HS-27A (cell line): ENCODE measurements at regions not wholly inside any gene's neighbourhood (a gene's known extent, or its start where the extent isn't known, plus 50 kb on each side); places are given as distances from the start of the nearest gene placed in this dataset.

Experiments
- DNase-seq: peaks from one replicate; pipeline ENCODE4 v3.0.0-alpha.2; 2012; ENCODE audit warnings: low read depth, missing footprints

DNA sequence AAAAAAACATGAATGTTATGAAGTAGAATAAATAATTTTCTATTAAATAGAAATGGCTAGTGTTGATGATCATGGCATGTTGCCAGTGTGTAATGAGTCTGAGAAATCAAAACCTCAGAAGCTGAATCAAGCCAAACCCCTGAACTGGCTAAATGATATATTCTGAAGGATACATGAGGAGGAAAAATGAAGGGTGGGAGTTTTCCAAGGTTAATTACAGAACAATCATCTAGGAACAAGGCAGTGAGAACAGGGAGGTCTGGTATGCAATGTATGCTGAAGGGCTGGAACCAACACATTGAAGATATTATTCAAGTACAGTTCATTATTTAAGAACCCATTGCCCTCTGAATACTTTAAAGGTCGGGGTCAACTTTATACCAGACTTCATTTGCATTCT lies 309.1 kb upstream of the NRIP1 start:
- DNase-seq = no peak

DNA sequence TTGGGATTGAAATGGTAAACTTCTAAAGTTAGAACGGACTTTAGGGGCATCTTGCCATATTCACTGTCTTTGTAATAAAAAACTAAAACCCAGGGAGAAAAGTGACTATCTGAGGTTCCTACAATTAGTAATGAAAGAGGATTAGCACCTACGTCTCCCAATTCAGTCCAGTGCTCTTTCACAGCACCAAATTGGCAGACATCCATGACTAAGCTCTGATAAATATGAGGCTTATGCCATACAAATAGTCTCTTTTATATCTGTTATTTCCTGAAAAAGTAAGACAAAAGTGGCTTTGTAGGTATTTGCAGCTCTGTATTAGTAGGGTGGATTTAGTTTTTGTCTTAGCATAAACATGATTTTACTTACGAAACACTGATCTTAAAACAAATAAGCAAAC lies 315.0 kb upstream of the NRIP1 start:
- DNase-seq = no peak

DNA sequence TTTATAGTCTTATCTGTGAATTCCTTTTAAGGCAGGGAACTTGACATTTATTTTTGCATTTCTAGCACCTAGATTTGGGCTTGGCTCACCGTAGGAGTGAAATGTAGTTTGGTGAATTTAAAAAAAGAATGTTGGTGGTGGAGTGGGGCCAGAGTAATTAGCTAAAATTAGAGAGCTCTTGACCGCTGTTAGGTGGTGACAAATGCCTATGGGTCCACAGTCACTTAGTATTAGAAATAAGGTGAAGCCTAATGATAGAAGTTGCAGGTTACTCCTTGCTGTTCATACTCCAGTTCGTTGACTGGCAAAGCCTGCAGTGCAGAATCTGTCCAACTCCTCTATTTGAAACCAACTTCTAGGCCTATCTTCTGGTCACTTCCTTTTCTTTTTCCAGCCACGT lies 318.8 kb upstream of the NRIP1 start:
- DNase-seq = no peak

DNA sequence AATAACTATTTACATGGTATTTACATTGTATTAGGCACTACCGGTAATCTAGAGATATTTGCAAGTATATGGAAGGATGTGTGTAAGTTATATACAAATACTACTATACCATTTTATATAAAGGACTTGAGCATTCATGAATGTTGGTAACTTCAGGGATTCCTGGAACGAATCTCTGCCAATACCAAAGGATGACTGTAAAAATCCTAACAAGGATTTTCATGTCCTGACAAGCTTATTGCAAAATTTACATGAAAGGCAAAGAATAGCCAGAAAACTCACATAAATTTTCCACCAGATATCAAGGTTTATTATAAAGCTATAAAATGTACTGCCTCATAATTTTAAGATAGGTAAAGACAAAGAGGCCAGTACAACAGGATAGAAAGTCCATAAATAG lies 325.2 kb upstream of the NRIP1 start:
- no peak for DNase-seq

DNA sequence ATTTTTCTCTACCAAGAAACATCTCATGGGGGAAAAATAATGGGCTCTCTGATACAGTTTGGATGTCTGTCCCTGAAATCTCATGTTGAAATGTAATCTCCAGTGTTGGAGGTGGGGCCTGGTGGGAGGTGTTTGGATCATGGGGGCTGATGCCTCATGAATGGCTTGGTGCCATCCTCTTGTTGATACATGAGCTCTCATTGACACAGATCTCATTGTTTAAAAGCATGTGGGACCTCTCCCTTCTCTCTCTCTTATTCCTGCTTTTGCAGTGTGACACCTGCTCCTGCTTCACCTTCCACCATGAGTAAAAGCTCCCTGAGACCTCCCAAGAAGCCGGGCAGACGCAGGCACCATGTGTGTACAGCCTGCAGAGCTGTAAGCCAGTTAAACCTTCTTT lies 332.5 kb upstream of the NRIP1 start:
- DNase-seq = no peak

DNA sequence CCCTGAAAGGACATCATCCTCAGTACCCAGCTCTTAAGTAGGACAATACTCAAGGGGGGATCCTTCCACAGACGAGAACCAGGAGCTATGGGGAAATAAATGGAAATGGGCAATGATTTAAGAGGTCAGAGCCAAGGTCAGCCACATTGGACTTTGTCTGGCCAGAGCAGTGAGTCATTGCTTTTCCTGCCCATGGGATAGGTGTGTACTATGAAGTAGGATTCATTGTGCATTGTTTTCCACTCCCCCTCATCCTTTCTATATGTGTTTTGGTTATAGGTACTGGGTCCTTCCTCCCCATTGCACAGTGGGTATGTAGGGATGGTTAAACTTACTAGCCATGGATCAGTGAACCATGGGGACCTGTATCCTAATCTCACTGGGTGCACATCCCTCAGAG lies 328.9 kb upstream of the USP25 start:
- DNase-seq = no peak

DNA sequence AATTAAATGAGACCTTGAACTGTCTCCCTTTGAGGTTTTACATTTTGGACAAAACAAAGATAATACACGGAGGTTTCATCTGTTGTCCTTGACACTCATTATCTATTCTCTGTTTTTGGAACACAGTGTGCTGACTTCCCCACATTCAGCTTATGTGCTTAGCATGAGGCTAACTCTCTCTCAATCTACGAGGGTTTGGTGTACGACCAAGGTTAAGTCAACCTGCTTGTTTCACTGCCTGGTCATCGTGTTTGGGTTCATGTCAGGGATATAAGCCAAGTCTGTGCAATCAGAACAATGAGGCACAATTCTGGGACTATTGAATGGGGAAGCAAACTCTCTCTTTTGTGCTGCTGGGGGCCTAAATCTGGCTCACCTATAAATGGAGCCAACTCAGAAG lies 328.5 kb upstream of the USP25 start:
- no peak for DNase-seq

DNA sequence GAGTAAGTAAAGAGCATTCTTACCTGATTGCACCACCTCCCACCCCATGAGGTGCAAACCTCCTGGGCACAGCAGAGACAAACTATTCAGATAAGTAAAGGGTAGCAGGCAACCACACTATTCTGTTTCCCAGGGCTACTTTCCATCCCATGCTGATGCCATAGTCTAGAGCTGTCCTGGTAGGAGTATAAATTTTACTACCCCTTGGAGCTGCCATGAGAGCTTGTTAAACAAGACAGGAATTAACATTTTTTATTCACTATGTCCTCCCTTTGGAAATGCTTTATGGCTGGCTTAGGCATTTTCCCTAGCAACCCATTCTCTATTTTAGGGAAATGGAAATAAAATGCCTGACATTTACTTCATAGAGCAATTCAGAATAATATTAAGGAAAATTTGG lies 324.6 kb upstream of the USP25 start:
- DNase-seq = no peak

DNA sequence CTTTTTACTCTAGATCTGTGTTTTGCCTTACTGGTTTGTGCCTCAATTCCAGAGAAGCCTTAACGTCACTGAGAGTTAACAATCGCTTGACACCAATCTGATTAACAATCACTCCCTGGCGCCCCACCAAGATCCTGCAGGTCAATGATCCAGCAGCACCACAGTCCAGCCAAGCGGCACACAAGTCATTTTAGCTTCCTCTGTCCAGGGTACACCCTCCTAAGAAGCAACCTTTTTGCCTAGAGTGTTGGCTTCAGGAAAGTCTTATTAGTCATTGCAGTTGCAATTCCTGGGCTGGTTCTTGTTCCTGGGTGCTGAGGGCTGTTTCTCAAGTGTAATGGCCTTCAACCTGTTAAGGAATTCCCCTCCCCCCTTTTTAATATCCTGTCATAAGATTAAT lies 323.0 kb upstream of the USP25 start:
- DNase-seq = no peak

DNA sequence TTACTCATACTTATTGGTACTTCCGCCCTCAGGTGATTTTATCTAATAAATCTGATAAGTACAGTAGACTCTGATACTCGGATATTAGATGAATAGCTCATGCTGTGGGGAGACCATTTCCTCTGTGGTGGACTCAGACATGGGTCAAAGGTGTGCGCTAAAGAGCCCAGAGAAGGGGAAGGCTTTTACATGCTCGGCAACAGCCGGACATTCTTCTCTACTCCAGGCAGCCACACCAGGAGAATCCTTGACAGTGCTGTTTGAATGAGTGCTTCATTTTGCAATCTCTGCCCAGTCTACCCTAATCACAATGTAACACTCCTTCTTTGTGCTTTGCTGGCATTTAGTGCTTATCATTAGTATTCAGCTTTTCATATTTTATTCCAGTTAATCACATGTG lies 322.2 kb upstream of the USP25 start:
- no peak for DNase-seq

DNA sequence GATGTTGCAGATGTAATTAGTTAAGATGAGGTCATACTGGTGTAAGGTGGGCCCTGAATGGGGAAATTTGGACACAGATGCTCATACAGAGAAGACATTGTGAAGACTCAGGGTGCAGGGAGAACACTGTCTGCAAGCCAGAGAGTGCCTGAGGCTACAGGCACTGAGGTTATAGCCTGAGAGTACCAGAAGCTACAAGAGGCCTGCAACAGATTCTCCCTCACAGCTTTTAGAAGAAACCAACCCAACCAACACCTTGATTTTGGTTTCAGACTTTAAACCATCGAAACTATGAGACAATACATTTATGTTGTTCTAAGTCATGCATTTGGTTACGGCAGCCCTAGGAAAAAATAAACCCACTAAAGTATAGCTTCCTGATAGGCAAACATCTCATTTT lies 321.7 kb upstream of the USP25 start:
- no peak for DNase-seq

DNA sequence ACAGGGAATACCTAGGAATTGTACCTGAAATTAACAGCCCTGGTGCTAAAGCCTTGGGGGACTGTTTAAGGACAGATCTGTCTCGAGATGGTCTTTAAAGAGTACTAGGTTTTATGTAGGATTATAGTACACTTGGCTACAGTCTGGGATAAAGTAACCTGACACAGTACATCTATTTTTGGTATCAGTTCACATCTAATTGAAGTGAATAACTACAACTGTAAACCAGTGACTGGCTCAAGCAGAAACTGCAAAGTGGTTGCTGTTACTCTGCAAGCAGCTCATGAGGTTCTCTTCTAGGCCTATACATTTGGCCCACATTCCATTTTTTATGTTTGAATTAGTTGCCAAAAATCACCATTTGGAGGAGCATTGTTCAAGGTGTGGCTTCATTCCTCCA lies 320.8 kb upstream of the USP25 start:
- DNase-seq = no peak

DNA sequence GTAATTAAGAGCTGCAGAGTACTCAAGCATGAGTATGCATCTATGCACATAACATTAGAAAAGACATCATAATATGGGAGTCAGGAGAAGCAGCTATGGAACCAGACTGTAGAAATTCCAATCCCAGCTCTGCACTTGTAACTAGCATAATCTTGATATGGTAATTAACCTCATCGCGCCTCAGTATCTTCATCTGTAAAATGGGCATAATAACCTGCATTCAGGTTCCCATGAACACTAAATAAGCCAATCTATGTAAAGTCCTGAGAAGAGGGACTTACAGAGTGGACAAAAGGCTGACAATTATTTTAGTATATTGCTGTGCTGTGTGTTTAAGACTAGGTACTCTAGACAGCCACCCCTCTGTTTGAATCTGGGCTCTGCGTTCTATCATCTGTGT lies 318.9 kb upstream of the USP25 start:
- DNase-seq = no peak

DNA sequence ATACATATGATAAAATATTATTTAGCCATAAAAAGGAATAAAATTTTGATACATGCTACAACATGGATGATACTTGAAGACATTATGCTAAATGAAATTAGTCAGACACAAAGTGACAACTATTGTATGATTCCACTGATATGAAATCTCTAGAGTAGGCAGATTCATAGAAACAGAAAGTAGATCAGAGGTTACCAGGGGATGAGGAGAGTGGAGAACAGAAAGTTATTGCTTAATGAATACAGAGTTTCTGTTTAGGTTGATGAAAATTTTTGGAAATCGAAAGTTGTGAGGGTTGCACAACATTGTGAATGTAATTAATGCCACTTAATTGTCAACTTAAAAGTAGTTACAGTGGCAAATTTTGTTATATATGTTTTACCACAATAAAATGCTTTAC lies 315.7 kb upstream of the USP25 start:
- DNase-seq = no peak

DNA sequence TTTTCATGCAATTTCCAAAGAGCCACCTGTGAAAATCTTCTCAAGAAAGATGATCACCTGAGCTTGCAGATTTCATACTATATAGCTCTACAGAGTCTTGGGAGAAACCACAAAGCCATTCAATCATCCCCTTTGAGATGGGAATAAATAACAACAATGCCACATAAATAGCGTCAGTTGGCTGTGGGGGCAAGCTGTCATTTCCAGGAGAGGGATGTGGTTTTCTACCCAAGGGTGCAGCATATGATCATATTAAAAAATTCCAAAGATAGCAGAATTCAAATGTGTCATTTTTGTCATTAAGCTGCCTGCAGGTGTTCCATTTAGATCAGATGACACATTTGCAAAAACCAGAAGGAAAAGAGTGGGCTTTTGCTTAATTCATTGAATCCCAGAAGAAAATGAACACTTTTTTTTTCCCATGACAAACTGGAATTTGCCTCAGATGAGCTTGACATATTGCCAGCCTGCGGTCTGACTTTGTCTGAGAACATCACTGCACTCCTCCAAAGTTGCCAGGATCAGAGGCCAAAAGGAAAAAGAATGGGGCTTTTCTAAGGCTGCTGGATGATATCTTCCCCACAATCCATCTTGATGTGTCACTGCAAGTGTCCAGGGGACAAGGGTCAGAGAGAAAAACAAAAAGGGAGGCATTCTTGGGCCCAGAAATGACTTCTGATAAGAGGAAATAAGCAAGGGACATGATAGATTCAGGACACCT lies 314.1 kb upstream of the USP25 start:
- no peak for DNase-seq

DNA sequence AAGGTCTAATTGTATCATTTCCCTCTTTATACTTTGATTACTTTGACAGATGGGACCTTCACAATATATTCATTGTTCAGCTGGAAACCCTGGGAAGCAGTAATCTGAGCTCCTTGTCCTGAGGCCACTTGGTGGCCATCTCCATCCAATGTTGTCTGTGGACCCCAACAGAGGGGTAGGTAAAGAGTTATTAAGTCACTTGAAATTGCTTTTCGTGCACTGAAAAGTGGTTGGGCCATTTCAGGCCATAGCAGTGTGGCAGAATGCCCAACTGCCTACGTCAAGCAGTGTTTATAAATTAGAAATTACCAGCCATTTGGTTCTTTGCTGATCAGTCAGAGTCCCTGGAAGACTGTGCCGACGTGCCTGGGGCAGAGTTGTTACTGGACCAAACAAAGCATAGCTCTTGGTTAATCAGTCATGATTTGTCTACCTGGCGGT lies 308.3 kb upstream of the USP25 start:
- DNase-seq = no peak

DNA sequence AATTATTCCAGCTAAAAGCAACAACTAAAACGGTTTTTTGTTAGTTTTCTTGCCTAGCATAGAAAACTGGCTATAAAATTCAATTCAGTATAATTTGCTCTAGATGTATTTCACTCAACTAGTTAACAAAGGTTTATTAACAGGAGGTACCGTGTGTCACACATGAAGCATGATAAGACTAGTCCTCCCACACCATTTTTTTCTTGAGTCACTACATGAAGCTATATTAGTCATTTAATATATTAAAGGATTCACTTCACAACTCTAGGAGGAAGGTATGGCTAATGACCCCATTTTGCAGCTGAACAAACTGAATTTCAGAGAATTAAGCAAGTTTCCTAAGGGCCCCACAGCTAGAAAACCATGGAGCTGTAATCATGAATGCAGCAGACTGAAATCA lies 307.8 kb upstream of the USP25 start:
- no peak for DNase-seq

DNA sequence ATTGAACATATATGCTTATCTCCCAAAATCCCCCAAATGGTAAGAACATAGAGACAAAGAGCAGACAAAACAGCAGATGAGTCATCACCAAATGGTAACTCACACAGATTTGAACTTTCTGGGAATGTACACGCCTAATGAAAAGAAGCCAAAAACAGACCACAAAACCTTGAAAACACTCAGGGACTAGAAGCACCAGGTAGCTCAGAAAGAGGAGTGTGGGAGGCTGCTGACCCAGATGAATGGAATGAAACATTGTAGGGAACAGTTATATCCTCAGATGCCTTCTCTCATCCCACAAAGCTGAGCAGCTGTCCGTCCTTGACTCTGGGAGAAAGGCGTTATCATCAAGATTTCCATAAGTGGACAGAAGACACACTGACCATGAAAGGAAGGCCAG lies 307.0 kb upstream of the USP25 start:
- DNase-seq = peak; percentile 29

DNA sequence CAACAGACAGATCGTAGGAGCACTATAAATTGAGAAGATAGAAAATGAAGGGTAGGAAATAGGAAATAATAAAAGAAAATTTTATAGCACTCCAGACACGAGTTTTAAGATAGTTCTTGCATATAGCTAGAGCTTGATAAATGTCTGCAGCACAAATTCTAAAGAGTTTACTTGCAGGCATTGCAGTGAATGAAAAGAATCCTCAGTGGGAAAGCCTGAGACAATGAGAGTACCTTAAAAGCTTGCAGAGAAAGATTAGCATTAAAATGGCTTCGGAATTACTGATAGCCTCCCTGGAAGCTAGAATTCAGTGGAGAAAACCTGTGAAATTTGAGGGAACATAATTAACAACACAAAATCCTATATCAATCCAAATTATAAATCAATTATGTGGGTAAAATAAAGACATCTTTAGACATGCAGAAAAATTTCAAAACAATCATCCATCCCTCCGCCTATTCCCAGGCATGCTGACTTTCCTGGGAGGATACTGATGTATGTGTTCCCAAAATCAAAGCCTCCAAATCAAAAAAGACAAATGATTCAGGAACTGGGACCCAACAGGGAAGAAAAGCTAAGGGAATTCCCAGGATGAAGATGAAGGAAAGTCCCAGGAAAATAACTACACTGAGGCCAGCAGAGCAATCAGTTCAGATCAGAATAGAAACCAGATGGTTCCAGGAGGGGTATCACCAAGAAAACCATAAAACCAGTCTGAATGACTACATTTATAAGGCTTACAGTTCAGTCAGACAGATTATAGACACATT lies 305.9 kb upstream of the USP25 start:
- no peak for DNase-seq

DNA sequence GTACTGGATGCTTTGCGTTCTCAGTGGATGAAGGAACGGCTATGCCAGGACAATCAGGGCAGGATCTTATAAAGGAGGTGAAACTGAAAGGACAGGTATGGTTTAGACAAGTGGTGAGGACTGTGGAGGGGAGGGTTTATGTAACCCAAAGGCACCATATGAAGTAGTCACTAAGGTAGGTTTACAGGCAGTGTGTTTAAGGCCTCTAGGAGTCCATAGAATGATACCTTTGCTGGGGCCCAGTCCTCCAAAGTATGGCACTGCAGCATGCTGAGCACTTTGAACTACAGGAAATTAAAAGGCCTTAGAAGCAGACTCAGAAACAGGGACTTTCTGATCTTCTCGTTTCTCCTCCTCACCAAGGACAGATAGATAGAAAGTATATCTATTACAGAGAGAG lies 304.7 kb upstream of the USP25 start:
- no peak for DNase-seq

DNA sequence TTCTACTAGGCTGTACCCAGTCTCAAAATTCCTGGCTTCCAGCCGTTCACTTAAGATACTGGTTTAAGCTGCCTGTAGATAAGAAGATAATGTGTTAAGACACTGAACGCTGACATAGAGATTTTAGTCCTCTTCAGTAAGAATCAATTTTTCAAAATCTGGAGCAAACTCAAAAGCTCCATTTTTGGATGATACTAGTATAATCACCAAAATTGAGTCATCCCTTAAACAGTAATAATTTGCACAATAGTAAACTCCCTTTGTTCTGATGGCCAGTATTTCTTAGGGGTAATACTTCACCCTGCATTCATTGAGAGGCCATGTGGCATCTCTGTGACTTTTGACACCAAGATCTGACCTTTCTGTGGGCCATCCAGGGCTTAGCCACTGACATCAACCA lies 299.8 kb upstream of the USP25 start:
- DNase-seq = no peak

DNA sequence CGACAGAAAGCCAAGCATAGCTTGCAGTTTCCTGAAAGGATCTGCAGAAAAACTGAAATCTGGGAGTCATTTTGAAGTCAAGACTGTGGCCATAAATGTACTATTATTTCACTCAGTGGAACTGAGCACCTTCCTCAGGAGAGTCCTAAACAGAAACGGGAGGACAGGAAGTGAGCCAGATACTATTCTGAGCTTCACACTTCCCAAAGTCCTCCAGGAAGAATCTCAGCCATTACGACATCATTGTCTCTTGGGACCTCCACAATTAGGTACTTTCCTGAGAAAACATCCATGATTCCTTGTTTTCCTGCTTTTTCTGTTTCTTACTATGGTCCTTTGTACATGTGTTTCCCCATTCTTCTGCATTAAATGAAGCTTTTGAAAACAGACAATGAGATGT lies 299.2 kb upstream of the USP25 start:
- no peak for DNase-seq

DNA sequence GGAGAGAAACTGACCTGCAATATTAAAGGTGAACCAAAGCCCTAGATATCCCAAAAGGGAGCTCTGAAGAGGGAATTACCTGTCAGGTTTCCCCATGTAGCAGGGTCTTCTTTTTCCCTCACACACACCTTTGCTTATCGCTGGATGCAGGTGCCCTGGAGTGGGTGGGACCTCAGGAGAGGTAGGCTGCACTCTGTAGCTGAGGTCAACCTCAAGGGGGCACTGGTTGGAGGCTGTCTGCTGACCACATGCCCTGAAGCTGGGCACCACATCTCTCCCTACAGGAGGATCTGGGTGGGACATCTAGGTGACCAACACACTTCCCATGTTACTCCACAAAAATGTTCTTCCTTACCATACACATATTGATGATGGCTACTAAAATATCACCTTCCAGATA lies 298.7 kb upstream of the USP25 start:
- DNase-seq = no peak

DNA sequence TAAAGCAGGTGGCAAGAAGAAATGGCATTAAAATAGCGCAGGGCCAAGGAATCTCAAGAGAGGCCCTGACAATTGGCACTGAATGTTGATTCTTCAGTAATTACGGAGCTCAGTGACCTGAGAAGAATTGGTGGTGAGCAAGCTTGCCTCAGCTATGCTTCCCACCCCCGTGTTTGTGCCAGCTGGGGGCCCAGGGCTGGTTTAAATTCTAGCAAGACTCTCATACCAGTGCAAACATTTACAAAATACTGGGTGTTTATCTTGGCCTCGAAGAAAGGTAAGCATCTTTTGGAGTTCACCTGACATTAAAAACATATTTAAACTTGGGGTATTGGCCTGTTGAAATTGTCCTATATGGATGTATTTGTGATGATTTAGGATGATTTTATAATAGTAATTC lies 296.7 kb upstream of the USP25 start:
- DNase-seq = no peak
